Hepatocyte (in vitro differentiated cells): ENCODE measurements at regions not wholly inside any gene's neighbourhood (a gene's known extent, or its start where the extent isn't known, plus 50 kb on each side); places are given as distances from the start of the nearest gene placed in this dataset.

Experiments
- CTCF ChIP-seq: fragments of 200-600 bp; sonication (generic); IDR thresholded peaks from 2 replicates; pipeline ENCODE4 v1.5.1; 2016; ENCODE audit warnings: antibody characterized with exemption, mild to moderate bottlenecking; ENCODE audit not compliant: poor library complexity
- EZH2 ChIP-seq: fragments of 200-600 bp; sonication (generic); IDR thresholded peaks from 2 replicates; pipeline ENCODE4 v1.6.1; 2016; ENCODE audit warnings: antibody characterized with exemption, mild to moderate bottlenecking, borderline replicate concordance
- EZH2phosphoT487 ChIP-seq: fragments of 200-600 bp; sonication (generic); IDR thresholded peaks from one replicate; pipeline ENCODE4 v1.6.1; 2018; ENCODE audit warnings: antibody characterized with exemption, mild to moderate bottlenecking, low read depth, moderate library complexity; ENCODE audit not compliant: unreplicated experiment, severe bottlenecking

- TF ChIP-seq EZH2 (no peak), CTCF (no peak), EZH2phosphoT487 (no peak)
Observed at GRCh38 chr2:16091576-16092282, 151.4 kb downstream of the MYCN start.
